A673 (cell line): ENCODE measurements at regions not wholly inside any gene's neighbourhood (a gene's known extent, or its start where the extent isn't known, plus 50 kb on each side); places are given as distances from the start of the nearest gene placed in this dataset.

Source experiments
- BruUV-seq: library from RNA; stranded (reverse); fragments of 400-500 nt; replicated peaks from 2 replicates; lab custom pipeline; 2021; lab: Mats Ljungman, UMichigan
- CTCF ChIA-PET: fragments of 300-600 bp; sonication (Branson Sonifier 250); formaldehyde crosslinking; loops from one replicate; lab custom pipeline; 2022; ENCODE audit warnings: antibody characterized with exemption; lab: Charles Lee
- POLR2A ChIA-PET: fragments of 300-600 bp; sonication (Branson Sonifier 250); formaldehyde crosslinking; loops from one replicate; lab custom pipeline; 2022; ENCODE audit warnings: antibody characterized with exemption; ENCODE audit not compliant: low non-redundant PET; lab: Charles Lee
- DNase-seq: peaks from one replicate; pipeline ENCODE4 v3.0.0-alpha.2; 2015; ENCODE audit warnings: low spot score
- H3K27ac ChIP-seq: fragments of 200-600 bp; sonication (generic); 2 replicates; pipeline ENCODE4 v1.5.1; 2016; ENCODE audit warnings: mixed run types, low read depth, mild to moderate bottlenecking, mixed read lengths, antibody characterized with exemption, low read length; ENCODE audit not compliant: poor library complexity, severe bottlenecking
- H3K27me3 ChIP-seq: fragments of 200-600 bp; sonication (generic); replicated peaks from 2 replicates; pipeline ENCODE4 v1.6.1; 2017; ENCODE audit warnings: mixed run types, low read depth, mild to moderate bottlenecking, mixed read lengths, antibody characterized with exemption, low read length; ENCODE audit not compliant: insufficient read depth, poor library complexity
- H3K36me3 ChIP-seq: fragments of 200-600 bp; sonication (generic); 2 replicates; pipeline ENCODE4 v1.6.1; 2016; ENCODE audit warnings: mixed run types, mild to moderate bottlenecking, mixed read lengths, antibody characterized with exemption, low read length; ENCODE audit not compliant: insufficient read depth, poor library complexity, severe bottlenecking
- H3K4me1 ChIP-seq: fragments of 200-600 bp; sonication (generic); 2 replicates; pipeline ENCODE4 v1.6.1; 2017; ENCODE audit warnings: mixed run types, mild to moderate bottlenecking, mixed read lengths, antibody characterized with exemption, low read length; ENCODE audit not compliant: insufficient read depth, poor library complexity, severe bottlenecking
- H3K4me3 ChIP-seq: fragments of 200-600 bp; sonication (generic); 2 replicates; pipeline ENCODE4 v1.5.1; 2016; ENCODE audit warnings: low read depth, mixed run types, mild to moderate bottlenecking, mixed read lengths, low read length; ENCODE audit not compliant: poor library complexity, severe bottlenecking
- H3K9me3 ChIP-seq: fragments of 200-600 bp; sonication (generic); 2 replicates; pipeline ENCODE4 v1.6.1; 2016; ENCODE audit warnings: mixed run types, low read depth, mild to moderate bottlenecking, mixed read lengths, antibody characterized with exemption, low read length; ENCODE audit not compliant: poor library complexity, severe bottlenecking
- EZH2 ChIP-seq: fragments of 200-600 bp; sonication (generic); IDR thresholded peaks from 2 replicates; pipeline ENCODE4 v1.6.1; 2017; ENCODE audit warnings: borderline replicate concordance, low read depth, mild to moderate bottlenecking, mixed read lengths, antibody characterized with exemption, low read length; ENCODE audit not compliant: poor library complexity, severe bottlenecking
- intact Hi-C: fragments of 100-400 bp; cut with micrococcal nuclease; formaldehyde crosslinking; loops from one replicate; pipeline ENCODE4 v1.10.0; 2022; ENCODE audit not compliant: unreplicated experiment
- TF ChIP-seq, protein P1 (sequence below): fragments of 300-800, 200-600 bp; sonication (generic); conservative IDR thresholded peaks from 2 replicates; pipeline ENCODE4 v1.5.1; 2017; ENCODE audit warnings: low read depth, mild to moderate bottlenecking, antibody characterized with exemption, low read length, moderate library complexity, mixed read lengths

DNA sequence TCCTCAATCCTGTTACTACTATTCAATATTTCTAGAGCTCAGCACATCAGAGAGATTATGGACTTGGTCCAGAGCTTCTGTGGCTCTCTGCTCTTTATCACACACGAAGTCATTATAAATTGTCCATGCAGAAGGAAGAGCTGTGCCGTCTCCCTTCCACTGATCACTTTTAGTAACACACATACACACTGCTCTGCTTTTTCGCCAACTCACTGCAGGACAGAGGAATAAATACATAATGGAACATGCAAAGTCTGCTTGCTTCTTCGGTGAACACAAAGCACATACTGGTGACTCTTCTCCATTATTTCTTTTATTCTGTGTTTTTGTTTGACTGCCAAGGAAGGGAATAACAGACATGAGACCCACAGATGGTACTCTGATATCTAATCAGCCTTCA is 1000.0 kb upstream of the TENM4 start:
- no peak for DNase-seq
- Histone ChIP-seq H3K4me1 (no peaks in the 10 kb centered on the region), H3K27ac (no peak overlapping the region), H3K27me3 (no peaks in the 10 kb centered on the region), H3K4me3 (no peak overlapping the region), H3K36me3 (no peaks in the 10 kb centered on the region), H3K9me3 (no peaks in the 10 kb centered on the region)
- BruUV-seq = no TSS peak
- ChIA-PET POLR2A (no interaction called here), CTCF (no interaction called here)
- intact Hi-C loops = no loop called here
- TF ChIP-seq EZH2 = no peak
- TF ChIP-seq, protein P1, sequence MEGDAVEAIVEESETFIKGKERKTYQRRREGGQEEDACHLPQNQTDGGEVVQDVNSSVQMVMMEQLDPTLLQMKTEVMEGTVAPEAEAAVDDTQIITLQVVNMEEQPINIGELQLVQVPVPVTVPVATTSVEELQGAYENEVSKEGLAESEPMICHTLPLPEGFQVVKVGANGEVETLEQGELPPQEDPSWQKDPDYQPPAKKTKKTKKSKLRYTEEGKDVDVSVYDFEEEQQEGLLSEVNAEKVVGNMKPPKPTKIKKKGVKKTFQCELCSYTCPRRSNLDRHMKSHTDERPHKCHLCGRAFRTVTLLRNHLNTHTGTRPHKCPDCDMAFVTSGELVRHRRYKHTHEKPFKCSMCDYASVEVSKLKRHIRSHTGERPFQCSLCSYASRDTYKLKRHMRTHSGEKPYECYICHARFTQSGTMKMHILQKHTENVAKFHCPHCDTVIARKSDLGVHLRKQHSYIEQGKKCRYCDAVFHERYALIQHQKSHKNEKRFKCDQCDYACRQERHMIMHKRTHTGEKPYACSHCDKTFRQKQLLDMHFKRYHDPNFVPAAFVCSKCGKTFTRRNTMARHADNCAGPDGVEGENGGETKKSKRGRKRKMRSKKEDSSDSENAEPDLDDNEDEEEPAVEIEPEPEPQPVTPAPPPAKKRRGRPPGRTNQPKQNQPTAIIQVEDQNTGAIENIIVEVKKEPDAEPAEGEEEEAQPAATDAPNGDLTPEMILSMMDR = no peak

- CTCF ChIA-PET = no interaction called here
- intact Hi-C loops = no loop called here
- no peak overlapping the region for H3K27ac ChIP-seq
- H3K36me3 ChIP-seq = no peaks in the 10 kb centered on the region
- no peaks in the 10 kb centered on the region for H3K4me1 ChIP-seq
- H3K4me3 ChIP-seq = no peak overlapping the region
- H3K27me3 ChIP-seq = no peaks in the 10 kb centered on the region
- POLR2A ChIA-PET = no interaction called here
- H3K9me3 ChIP-seq = no peaks in the 10 kb centered on the region
- TF ChIP-seq EZH2 = no peak
- TF ChIP-seq, protein P1 = no peak
- no peak for DNase-seq
- no TSS peak for BruUV-seq
Measured at GRCh38 chr11:80436547-80436946, 995.7 kb upstream of the TENM4 start.

DNA sequence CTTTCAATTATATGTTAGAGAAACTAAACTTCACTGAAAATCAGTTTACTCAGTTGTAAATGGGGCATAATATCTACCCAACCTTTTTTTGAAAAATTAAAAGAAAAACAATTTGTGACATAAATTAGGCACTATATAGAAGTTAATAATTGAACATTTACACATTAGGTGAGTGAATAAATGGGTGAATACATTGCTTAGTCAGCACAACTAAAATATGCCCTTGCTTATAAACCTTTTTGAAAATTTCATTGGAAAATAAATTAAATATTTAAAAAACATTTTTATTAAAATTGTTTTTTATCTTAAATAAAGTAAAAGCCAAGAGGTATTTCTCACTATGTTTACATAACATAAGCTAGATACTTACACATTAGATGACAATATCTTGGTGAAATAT is 994.5 kb upstream of the TENM4 start:
- Histone ChIP-seq H3K9me3 (no peaks in the 10 kb centered on the region), H3K36me3 (no peaks in the 10 kb centered on the region), H3K27me3 (no peaks in the 10 kb centered on the region), H3K27ac (no peak overlapping the region), H3K4me3 (no peak overlapping the region), H3K4me1 (no peaks in the 10 kb centered on the region)
- ChIA-PET POLR2A (no interaction called here), CTCF (no interaction called here)
- BruUV-seq = no TSS peak
- TF ChIP-seq EZH2 = no peak
- TF ChIP-seq, protein P1 = no peak
- no peak for DNase-seq
- intact Hi-C loops = no loop called here
